ENCODE measurements at regions not wholly inside any gene's neighbourhood (a gene's known extent, or its start where the extent isn't known, plus 50 kb on each side); places are given as distances from the start of the nearest gene placed in this dataset.
"Not testable (repeated sequence)": the region's sequence is repeated elsewhere in the genome, so short reads cannot be mapped to it uniquely, and the experiment has no call there.

DNA sequence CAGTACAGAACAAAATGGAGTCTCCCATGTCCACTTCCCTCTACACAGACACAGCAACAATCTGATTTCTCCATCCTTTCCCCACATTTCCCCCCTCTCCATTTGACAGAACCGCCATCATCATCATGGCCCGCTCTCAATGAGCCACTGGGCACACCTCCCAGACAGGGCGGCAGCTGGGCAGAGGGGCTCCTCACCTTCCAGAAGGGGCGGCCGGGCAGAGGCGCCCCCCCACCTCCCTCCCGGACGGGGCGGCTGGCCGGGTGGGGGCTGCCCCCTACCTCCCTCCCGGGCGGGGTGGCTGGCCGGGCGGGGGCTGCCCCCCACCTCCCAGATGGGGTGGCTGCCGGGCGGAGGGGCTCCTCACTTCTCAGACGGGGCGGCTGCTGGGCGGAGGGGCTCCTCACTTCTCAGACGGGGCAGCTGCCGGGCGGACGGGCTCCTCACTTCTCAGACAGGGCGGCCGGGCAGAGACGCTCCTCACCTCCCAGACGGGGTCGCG lies 337.9 kb downstream of the GOLGA6L6 start:
- TF ChIP-seq CTCF (conservative IDR thresholded peaks at IDR 0.05); EZH2 (IDR thresholded peaks at IDR 0.05; ENCODE audit: low read depth): not testable (repeated sequence)
